ENCODE measurements at regions not wholly inside any gene's neighbourhood (a gene's known extent, or its start where the extent isn't known, plus 50 kb on each side); places are given as distances from the start of the nearest gene placed in this dataset.

- H3K4me3 ChIP-seq (ENCODE audit: low read depth in 1 of 2, low read length in 1 of 2) = no peak overlapping the region
- no peak overlapping the region for H3K27ac ChIP-seq
- TF ChIP-seq, protein P1, sequence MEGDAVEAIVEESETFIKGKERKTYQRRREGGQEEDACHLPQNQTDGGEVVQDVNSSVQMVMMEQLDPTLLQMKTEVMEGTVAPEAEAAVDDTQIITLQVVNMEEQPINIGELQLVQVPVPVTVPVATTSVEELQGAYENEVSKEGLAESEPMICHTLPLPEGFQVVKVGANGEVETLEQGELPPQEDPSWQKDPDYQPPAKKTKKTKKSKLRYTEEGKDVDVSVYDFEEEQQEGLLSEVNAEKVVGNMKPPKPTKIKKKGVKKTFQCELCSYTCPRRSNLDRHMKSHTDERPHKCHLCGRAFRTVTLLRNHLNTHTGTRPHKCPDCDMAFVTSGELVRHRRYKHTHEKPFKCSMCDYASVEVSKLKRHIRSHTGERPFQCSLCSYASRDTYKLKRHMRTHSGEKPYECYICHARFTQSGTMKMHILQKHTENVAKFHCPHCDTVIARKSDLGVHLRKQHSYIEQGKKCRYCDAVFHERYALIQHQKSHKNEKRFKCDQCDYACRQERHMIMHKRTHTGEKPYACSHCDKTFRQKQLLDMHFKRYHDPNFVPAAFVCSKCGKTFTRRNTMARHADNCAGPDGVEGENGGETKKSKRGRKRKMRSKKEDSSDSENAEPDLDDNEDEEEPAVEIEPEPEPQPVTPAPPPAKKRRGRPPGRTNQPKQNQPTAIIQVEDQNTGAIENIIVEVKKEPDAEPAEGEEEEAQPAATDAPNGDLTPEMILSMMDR (IDR thresholded peaks at IDR 0.05) = no peak
- no peaks in the 10 kb centered on the region for H3K36me3 ChIP-seq
- H3K27me3 ChIP-seq = no peaks in the 10 kb centered on the region
- no peaks in the 10 kb centered on the region for H3K4me1 ChIP-seq (ENCODE audit: control insufficient read depth in 1 of 2, insufficient read depth in 1 of 2, low read depth in 1 of 2, low read length in 1 of 2)
- H3K9me3 ChIP-seq = no peaks in the 10 kb centered on the region
These were observed 517.2 kb upstream of the CNTNAP2 start for GRCh38 chr7:145599376-145599775.

DNA sequence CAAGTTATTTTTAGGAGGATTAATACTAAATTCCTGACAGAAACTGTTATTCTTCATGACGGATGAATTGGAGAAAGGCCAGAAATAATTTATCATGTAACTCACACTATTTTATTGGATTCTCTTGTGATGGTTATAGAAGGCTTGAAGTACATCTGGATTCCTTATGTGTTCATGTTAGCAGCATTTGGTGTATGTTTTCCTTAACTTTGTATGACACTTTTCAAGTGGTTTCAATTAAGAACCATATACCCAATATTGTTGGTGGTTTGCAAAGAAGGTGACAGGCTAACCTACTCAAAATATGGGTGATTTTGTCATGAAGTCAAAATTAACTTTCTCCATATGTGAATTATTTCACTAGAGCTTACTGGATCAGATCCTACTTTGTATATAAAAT, 532.2 kb upstream of the CNTNAP2 start:
- Histone ChIP-seq H3K27me3 (no peaks in the 10 kb centered on the region), H3K4me1 (ENCODE audit: control insufficient read depth in 1 of 2, insufficient read depth in 1 of 2, low read depth in 1 of 2, low read length in 1 of 2) (no peaks in the 10 kb centered on the region), H3K36me3 (no peaks in the 10 kb centered on the region), H3K27ac (no peak overlapping the region), H3K4me3 (ENCODE audit: low read depth in 1 of 2, low read length in 1 of 2) (no peak overlapping the region), H3K9me3 (no peaks in the 10 kb centered on the region)
- TF ChIP-seq, protein P1 (IDR thresholded peaks at IDR 0.05) = no peak

DNA sequence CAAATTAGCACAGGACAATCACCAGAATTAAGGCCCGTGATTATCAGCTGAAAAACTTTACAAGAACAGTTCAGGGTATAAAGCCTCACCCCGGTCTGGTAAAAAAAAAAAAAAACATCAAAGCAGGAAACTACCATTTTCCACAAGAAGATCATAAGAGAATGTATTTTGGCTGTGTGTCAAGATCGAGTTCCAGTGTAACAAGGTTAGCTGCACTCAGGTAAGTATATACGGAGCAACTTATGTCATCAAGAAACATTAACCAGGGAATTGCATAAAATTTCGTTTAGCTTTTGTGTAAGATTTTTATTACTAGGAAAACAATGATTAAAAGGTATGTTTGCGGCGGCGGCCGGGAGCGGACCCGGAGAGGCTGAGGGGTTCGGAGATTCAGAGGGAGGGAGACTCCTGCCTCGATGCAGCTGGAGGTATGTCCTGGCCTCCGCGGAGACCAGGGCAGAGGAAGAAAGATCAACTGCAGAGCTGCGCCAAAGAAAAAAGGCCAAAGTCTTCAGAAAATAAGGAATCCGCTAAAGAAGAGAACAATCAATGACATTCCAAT, 533.8 kb upstream of the CNTNAP2 start:
- no peaks in the 10 kb centered on the region for H3K27me3 ChIP-seq
- no peaks in the 10 kb centered on the region for H3K4me1 ChIP-seq (ENCODE audit: control insufficient read depth in 1 of 2, insufficient read depth in 1 of 2, low read depth in 1 of 2, low read length in 1 of 2)
- H3K36me3 ChIP-seq = no peaks in the 10 kb centered on the region
- no peaks in the 10 kb centered on the region for H3K9me3 ChIP-seq
- no peak overlapping the region for H3K27ac ChIP-seq
- TF ChIP-seq, protein P1 (IDR thresholded peaks at IDR 0.05) = no peak
- no peak overlapping the region for H3K4me3 ChIP-seq (ENCODE audit: low read depth in 1 of 2, low read length in 1 of 2)

DNA sequence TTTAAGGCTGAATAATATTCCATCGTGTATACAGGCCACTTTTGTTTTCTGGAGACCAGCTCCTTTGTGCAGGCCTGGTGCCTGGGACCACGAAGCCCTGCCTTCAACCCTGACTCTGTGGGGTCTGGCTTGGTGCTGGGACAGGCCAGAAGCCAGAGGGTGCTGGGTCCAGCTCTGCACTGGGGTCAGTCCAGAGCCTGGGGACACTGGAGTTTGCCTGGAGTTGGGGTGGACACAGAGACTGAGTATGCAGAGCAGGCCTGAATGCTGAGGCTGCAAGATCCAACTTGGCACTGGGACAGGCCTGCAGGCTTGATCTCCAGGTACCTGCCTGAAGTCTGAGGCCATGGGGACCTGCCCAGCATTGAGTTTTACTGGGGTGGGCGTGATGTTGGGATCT, 558.8 kb upstream of the CNTNAP2 start:
- no peaks in the 10 kb centered on the region for H3K4me1 ChIP-seq (ENCODE audit: control insufficient read depth in 1 of 2, insufficient read depth in 1 of 2, low read depth in 1 of 2, low read length in 1 of 2)
- no peaks in the 10 kb centered on the region for H3K36me3 ChIP-seq
- TF ChIP-seq, protein P1 (IDR thresholded peaks at IDR 0.05) = no peak
- no peak overlapping the region for H3K27ac ChIP-seq
- H3K9me3 ChIP-seq = no peaks in the 10 kb centered on the region
- H3K27me3 ChIP-seq = no peaks in the 10 kb centered on the region
- no peak overlapping the region for H3K4me3 ChIP-seq (ENCODE audit: low read depth in 1 of 2, low read length in 1 of 2)

- Histone ChIP-seq H3K4me3 (ENCODE audit: low read depth in 1 of 2, low read length in 1 of 2) (no peak overlapping the region), H3K27me3 (no peaks in the 10 kb centered on the region), H3K36me3 (no peaks in the 10 kb centered on the region), H3K9me3 (no peaks in the 10 kb centered on the region), H3K27ac (no peak overlapping the region), H3K4me1 (ENCODE audit: control insufficient read depth in 1 of 2, insufficient read depth in 1 of 2, low read depth in 1 of 2, low read length in 1 of 2) (no peaks in the 10 kb centered on the region)
- TF ChIP-seq, protein P1 (IDR thresholded peaks at IDR 0.05) = no peak
These were observed 573.4 kb upstream of the CNTNAP2 start for GRCh38 chr7:145543242-145543641.

- Histone ChIP-seq H3K9me3 (no peaks in the 10 kb centered on the region), H3K27ac (no peak overlapping the region), H3K4me1 (ENCODE audit: control insufficient read depth in 1 of 2, insufficient read depth in 1 of 2, low read depth in 1 of 2, low read length in 1 of 2) (no peaks in the 10 kb centered on the region), H3K4me3 (ENCODE audit: low read depth in 1 of 2, low read length in 1 of 2) (no peak overlapping the region), H3K27me3 (no peaks in the 10 kb centered on the region), H3K36me3 (no peaks in the 10 kb centered on the region)
- TF ChIP-seq, protein P1 (IDR thresholded peaks at IDR 0.05) = no peak
These were observed 576.7 kb upstream of the CNTNAP2 start for GRCh38 chr7:145539910-145540309.

Measured in neutrophil (primary cell).